ENCODE measurements at regions not wholly inside any gene's neighbourhood (a gene's known extent, or its start where the extent isn't known, plus 50 kb on each side); places are given as distances from the start of the nearest gene placed in this dataset.
"Not testable (repeated sequence)": the region's sequence is repeated elsewhere in the genome, so short reads cannot be mapped to it uniquely, and the experiment has no call there.

GRCh38 chrX:140342410-140342809 is 162.5 kb downstream of the SOX3 start:
- DNase-seq (ENCODE audit: low spot score), result no peak

- DNase-seq (ENCODE audit: low spot score), result no peak
Measured at GRCh38 chrX:140337263-140337662, 167.6 kb downstream of the SOX3 start.

DNA sequence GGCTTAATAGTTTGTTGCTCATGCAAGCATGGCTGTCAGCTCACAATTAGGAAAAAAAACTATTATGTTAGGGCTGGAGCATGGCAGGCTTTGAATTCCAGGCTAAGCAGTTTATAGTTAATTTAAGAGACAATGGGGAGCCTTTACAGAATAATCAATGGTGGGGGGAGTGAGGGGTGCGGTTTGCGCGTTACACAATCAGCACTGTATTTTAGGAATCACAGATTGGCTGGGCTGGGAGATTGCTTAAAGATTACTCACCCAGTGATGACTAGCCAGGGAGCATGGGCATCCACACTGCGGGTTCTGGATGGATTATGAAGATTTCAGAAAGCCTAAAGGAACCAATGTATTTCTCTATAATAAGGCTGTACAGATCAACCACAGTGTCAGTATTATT is 186.6 kb downstream of the SOX3 start:
- DNase-seq (ENCODE audit: low spot score), result no peak

DNA sequence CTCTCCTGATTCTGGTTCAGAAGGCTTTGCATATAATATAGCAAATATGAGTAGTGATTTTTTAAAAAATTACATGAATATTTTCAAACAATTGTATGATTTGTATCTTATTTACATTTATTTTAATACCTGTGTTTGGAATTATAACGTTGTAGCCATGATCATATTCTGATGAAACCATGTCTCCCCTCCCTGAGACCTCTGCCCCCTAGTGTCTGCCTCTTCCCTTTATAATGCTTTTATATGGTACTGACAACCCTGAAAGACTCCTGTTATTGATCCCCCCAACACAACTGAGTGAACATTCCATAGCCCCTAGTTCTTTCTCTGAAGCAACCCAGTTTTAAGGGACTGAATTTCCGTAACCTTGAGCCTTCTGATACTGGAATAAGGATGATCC is 187.4 kb downstream of the SOX3 start:
- DNase-seq (ENCODE audit: low spot score), result no peak

DNA sequence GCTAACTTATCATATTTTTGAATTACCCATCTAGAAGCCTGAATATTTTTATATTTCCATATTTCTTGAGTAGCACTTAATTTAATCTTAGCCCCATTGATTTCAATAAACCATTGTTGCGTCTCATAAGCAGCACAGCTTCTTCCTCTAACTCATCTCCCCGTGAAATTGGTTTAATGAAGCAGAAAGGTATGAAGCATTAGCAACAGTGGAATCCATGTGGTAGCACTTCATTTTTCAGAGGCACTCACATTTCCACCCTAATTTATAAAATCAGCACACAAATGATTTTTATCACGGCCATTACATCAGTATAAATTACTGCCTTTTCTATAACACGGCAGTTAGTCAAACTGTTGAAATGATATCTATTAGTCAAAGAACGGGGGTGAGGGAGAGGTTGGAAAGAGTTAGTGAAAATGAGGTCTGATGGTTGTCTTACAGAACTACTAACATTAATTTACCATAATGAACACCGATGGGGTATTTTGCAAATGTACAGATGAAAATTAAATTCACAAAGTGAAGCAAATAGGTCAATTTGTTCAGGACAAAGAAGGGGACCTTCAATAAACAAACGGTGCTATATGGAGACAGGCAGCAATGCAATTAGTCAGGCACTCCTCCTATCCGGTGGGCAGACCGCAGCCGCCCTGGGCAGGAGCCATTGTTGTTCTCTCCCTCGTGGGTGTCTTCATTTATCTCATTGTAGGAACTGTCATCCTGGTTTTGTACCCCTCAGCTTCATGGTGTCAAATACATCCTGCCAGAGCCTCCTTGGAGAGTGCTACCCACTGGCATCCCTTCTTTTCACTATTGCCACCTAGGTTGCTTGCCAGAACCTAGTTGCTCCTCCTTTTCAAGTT is 205.7 kb downstream of the SOX3 start:
- no peak for DNase-seq (ENCODE audit: low spot score)

DNA sequence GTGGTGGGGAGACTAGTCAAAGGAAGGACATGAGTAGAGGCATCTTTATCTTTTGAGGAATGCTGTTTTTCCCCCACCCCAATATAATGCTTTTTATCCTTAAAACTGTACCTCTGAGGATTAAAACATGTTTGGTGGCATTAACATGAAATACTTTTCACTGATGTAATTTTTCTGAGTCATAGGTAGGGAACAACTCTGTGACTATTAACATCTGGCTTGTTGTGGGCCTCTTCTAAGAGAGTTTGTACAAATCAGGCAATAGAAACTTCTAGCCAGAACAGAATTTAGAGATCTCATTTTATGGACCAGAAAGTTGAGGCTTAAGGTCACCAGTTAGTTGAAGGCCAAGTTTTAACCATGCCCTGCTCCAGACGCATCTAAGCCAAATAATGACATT is 207.6 kb downstream of the SOX3 start:
- DNase-seq (ENCODE audit: low spot score), result no peak

- DNase-seq (ENCODE audit: low spot score), result no peak
Measured at GRCh38 chrX:140292961-140293360, 211.9 kb downstream of the SOX3 start.

DNA sequence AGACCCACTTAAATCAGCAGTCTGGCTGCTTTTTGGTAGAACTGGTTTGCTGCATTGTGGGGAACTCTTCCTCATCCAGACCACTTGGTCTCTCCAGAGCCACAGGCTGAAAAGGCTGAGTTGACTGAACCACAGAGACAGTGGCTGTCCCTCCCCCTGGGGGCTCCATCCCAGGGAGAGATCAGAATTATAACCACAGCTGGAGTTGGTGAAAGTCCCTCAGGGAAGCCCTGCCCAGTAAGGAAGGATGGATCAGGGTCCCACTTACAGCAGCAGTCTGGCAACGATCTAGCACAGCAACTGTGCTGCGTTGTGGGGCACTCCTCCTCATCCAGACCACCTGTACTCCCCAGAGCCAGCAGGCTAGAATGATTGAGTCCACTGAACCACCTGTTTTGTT is 212.7 kb downstream of the SOX3 start:
- no peak for DNase-seq (ENCODE audit: low spot score)

DNA sequence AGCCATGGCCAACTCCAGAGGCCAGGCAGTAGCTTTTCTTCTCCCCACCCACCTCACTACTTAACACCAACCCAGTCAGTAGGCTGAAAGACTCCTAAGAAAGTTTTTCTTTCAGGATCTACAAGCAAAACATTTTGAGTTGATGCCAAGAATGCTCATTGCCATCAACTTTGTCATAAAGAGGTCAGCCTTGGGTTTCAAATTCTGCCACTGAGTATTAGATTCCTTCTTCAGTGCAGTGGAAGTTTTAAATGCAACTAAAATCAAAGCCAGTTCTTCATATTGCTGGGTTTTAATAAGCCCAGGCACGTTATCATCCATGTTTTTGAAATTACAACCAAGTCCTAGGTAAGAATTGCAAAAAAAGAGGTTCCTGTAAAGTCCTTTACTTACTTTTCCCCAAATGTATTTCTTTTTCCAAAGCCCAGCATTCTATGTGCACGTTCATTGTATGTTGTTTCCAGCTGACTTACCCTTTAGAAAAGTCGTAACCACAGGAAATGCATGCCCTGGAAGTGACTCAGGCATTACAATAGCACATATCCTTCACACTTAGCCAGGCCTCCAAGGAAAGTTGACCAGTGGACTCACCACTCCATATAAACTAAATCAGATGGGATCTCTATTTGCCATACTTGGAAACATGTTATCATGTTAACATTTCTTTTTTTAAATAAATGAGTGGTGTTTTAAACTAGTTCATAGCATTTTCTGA is 229.9 kb downstream of the SOX3 start:
- DNase-seq (ENCODE audit: low spot score), result no peak

DNA sequence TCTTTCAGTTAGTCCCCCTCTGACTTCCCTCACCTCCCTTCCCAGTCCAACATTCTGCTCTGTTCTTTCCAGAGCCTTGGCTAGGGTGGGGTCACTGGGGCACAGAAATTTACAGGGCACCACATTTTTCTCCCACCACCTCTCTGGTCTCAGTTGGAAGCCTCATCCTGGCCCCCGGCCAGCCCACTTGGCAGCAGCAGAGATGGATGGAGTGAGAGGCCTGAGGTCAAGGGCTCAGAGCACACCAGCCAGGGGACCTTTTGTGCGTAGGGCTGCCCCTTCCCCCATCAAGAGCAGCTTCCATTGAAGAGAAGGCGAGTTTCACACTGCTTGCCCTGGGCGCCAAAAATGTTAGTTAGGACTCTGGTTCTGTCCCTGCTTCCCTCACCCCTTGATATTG is 230.9 kb downstream of the SOX3 start:
- no peak for DNase-seq (ENCODE audit: low spot score)

DNA sequence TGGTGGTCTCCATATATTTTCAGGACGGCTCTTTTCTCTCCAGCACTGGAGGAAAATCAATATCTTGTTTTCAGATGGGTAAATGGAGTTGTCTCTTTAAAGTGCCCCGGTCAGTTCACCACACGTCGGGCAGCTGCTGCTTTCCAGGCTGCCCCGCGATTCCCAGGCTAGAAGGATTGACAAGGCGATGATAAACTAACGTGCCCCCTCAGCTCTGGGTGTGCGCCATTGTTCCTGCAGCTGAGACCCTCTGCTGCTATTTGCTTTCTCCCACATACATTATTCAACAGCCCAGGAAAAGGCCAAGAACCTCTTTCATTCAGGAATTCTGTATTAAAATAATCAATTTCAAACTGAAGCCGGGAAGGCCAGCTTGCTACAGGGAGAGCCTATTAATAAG is 254.5 kb downstream of the SOX3 start:
- no peak for DNase-seq (ENCODE audit: low spot score)

- DNase-seq (ENCODE audit: low spot score), result no peak
Measured at GRCh38 chrX:140249088-140249487, 255.8 kb downstream of the SOX3 start.

- no peak for DNase-seq (ENCODE audit: low spot score)
Measured at GRCh38 chrX:140229191-140229590, 263.9 kb upstream of the CXorf66 start.

GRCh38 chrX:140226037-140226436 is 260.7 kb upstream of the CXorf66 start:
- DNase-seq (ENCODE audit: low spot score), result not testable (repeated sequence)

DNA sequence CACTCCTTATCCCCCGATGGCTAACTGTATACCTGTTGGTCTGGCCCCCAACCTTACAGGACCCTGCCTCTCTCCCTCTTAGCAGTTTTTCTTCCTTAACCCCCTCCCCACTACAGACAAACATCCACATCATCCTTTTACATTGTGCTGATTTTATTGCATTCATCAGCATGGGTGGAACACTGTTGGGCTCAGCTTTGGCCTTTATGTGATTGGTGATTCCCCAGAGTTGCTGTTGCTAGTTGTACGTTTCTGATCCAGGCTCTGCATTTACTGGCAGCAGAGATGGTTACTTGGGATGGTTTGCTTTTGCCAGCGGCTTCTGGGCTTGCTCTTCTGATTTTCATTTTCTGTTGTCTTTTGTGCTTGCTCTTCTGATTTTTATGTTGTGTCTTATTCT is 250.6 kb upstream of the CXorf66 start:
- not testable (repeated sequence) for DNase-seq (ENCODE audit: low spot score)

DNA sequence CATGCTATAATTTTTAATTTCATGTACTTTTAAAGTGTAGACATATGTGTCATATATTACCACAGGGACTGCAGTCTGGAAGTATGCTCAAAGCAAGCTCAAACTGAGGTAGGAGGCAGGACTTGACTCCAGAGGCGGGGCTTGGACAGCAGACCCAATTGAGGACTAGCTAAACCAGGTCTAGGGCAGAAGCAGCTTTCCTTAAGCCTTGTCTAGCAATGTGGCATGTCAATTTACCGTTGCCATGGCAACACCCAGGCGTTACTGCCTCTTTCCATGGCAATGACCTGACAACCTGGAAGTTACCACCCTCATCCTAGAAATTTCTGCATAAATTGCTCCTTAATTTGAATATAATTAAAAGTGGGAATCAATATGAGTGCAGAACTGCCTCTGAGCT is 249.2 kb upstream of the CXorf66 start:
- not testable (repeated sequence) for DNase-seq (ENCODE audit: low spot score)

DNA sequence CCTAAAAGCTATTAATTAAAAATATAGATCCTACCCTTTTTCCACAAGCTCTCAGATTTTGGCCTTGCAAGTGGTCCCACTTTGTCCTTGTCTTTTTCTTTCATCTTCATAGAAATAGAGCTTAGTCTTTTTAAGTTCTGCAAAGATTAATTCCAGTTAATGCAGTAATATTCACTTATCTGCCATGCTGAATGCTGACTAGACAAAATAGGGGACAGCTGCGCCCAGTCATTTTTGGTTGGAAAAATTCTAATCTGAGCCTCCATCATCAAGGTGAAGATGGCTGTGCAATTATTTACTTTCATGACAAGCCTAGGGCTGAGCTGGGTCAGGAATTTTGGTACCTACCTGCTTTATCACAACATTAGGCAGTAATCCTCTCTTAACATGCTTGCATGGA is 241.3 kb upstream of the CXorf66 start:
- DNase-seq (ENCODE audit: low spot score), result no peak

DNA sequence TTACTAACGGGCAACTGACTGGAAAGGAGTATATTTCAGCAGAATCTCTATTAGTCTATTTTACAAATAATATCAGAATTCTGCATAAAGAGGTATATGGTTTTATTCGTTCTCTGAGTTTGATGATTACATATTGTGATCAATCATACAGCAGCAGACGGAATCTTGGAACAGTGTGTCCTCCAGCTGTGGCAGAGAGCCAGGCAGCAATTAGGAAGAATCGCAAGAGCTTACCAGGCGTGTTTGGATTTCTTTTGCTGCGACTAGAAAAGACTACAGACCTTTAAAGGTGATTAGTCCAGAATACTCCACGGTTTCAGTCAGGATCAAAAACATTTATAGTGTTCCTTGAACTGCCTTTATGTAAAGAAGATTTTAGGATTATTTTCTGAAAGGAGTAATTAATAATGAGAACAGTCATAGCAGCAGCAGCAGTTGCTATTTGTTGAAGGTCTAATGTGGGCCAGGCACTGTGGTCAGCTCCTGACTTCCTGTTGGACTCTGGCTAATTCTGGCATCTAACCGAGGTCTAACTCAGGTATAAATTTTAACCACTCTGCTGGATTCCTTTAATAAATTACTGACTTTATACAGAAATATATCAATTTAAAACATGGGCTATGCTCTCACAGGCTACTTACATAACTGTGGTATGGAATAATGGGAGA is 225.3 kb upstream of the CXorf66 start:
- no peak for DNase-seq (ENCODE audit: low spot score)

DNA sequence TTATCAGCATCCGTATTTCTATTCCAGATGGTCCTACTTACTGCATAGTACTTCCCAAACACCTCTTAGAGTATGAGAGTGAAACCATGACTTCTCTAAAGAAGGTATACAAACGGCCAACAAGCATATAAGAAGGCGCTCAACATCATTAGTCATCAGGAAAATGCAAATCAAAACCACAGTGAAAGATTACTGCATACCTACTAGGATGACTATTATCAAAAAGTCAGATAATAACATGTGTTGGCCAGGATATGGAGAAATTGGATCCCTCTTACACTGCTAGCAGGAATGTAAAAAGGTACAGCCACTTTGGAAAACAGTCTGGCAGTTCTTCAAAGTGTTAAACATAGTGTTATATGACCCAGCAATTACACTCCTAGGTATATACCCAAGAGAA is 215.3 kb upstream of the CXorf66 start:
- no peak for DNase-seq (ENCODE audit: low spot score)

- DNase-seq (ENCODE audit: low spot score), result no peak
Measured at GRCh38 chrX:140177821-140178220, 212.5 kb upstream of the CXorf66 start.

GRCh38 chrX:140172401-140172800 is 207.1 kb upstream of the CXorf66 start:
- DNase-seq (ENCODE audit: low spot score), result no peak

DNA sequence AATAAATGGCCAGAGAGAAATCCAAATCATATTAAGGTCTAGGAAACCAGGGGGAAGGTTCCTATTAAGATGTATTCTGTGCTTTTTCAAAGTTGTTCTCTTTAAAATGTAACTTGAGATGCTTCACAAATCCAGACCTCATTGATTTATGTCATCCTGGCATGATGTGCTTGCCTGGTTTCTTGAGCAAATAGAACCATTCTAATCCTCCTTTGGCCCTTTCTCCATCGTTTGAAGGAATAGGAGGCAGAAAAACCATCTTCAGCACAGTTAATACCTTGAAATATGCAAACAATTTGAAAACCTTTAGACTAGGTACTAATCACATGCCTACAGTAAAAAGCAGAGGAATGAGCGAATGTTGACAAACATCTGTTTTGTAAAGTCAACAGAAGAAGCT is 202.2 kb upstream of the CXorf66 start:
- DNase-seq (ENCODE audit: low spot score), result no peak

GRCh38 chrX:140165849-140166248 is 200.5 kb upstream of the CXorf66 start:
- no peak for DNase-seq (ENCODE audit: low spot score)
